Liver (tissue), 8 donors: ENCODE measurements at regions not wholly inside any gene's neighbourhood (a gene's known extent, or its start where the extent isn't known, plus 50 kb on each side); places are given as distances from the start of the nearest gene placed in this dataset.

Source experiments
- DNase-seq: peaks from one replicate; pipeline ENCODE4 v3.0.0-alpha.2; 2017; ENCODE audit warnings: low spot score
- H3K27ac ChIP-seq, 2 donors: one replicate each; pipeline ENCODE4 v1.7.0; 2013; ENCODE audit warnings: inconsistent platforms in 2 of 2, low read length in 2 of 2, control low read depth in 1 of 2, low read depth in 1 of 2, mild to moderate bottlenecking in 1 of 2
- H3K27me3 ChIP-seq, 4 donors: one replicate each; pipeline versions ENCODE4 v1.6.1 to v1.7.0; 2013; ENCODE audit warnings: low read length in 3 of 4, inconsistent platforms in 1 of 4, mild to moderate bottlenecking in 1 of 4, moderate library complexity in 1 of 4; ENCODE audit not compliant: control insufficient read depth in 4 of 4, insufficient read depth in 4 of 4
- H3K36me3 ChIP-seq, 4 donors: one replicate each; pipeline versions ENCODE4 v1.6.1 to v1.7.0; 2013; ENCODE audit warnings: low read length in 3 of 4, mild to moderate bottlenecking in 3 of 4, low read depth in 1 of 4, moderate library complexity in 1 of 4; ENCODE audit not compliant: control insufficient read depth in 4 of 4, insufficient read depth in 3 of 4
- H3K4me1 ChIP-seq, 4 donors: one replicate each; pipeline versions ENCODE4 v1.6.1 to v1.7.0; 2013; ENCODE audit warnings: low read length in 3 of 4, mild to moderate bottlenecking in 3 of 4, moderate library complexity in 1 of 4; ENCODE audit not compliant: control insufficient read depth in 4 of 4, insufficient read depth in 4 of 4
- H3K4me3 ChIP-seq, 3 donors: one replicate each; pipeline versions ENCODE4 v1.6.1 to v1.7.0; 2013; ENCODE audit warnings: low read length in 3 of 3, control low read depth in 1 of 3, low read depth in 1 of 3, mild to moderate bottlenecking in 1 of 3
- H3K9ac ChIP-seq, 2 donors: one replicate each; pipeline ENCODE4 v1.7.0; 2013; ENCODE audit warnings: low read length in 2 of 2, mild to moderate bottlenecking in 2 of 2, moderate library complexity in 2 of 2, control low read depth in 1 of 2, low read depth in 1 of 2
- H3K9me3 ChIP-seq, 4 donors: one replicate each; pipeline versions ENCODE4 v1.6.1 to v1.7.0; 2013; ENCODE audit warnings: low read length in 3 of 4; ENCODE audit not compliant: control insufficient read depth in 4 of 4
- EGR1 ChIP-seq, 2 donors: IDR thresholded peaks; 2 replicates each; pipeline ENCODE4 v1.6.1; 2016 to 2018; ENCODE audit warnings: antibody characterized with exemption in 2 of 2, low read depth in 2 of 2
- GABPA ChIP-seq, 2 donors: IDR thresholded peaks in 1 of 2; conservative IDR thresholded peaks in 1 of 2; 2 replicates each; pipeline ENCODE4 v1.6.1; 2016; ENCODE audit warnings: antibody characterized with exemption in 2 of 2, mild to moderate bottlenecking in 1 of 2, moderate library complexity in 1 of 2
- HNF4A ChIP-seq, 2 donors: conservative IDR thresholded peaks; 2 replicates each; pipeline ENCODE4 v1.6.1; 2016; ENCODE audit warnings: antibody characterized with exemption in 2 of 2, mild to moderate bottlenecking in 2 of 2
- HNF4G ChIP-seq: IDR thresholded peaks from 2 replicates; pipeline ENCODE4 v1.6.1; 2016; ENCODE audit warnings: antibody characterized with exemption
- JUND ChIP-seq, 2 donors: IDR thresholded peaks; 2 replicates each; pipeline ENCODE4 v1.6.1; 2016; ENCODE audit warnings: antibody characterized with exemption in 2 of 2
- REST ChIP-seq: IDR thresholded peaks from 2 replicates; pipeline ENCODE4 v1.6.1; 2016; ENCODE audit warnings: antibody characterized with exemption, mild to moderate bottlenecking
- RXRA ChIP-seq, 2 donors: IDR thresholded peaks; 2 replicates each; pipeline ENCODE4 v1.6.1; 2017 to 2018; ENCODE audit warnings: antibody characterized with exemption in 2 of 2, mild to moderate bottlenecking in 1 of 2
- SP1 ChIP-seq: IDR thresholded peaks from 2 replicates; pipeline ENCODE4 v1.6.1; 2018; ENCODE audit warnings: antibody characterized with exemption, mild to moderate bottlenecking
- TAF1 ChIP-seq: conservative IDR thresholded peaks from 2 replicates; pipeline ENCODE4 v1.6.1; 2016; ENCODE audit warnings: antibody characterized with exemption, mild to moderate bottlenecking
- YY1 ChIP-seq: IDR thresholded peaks from 2 replicates; pipeline ENCODE4 v1.6.1; 2016; ENCODE audit warnings: antibody characterized with exemption, mild to moderate bottlenecking
- WGBS: extraction: QIAGEN DNeasy Blood & Tissue Kit; methylation state at CpG from one replicate; pipeline ENCODE4 v1.1.7; 2013; 5-methylcytosine and 5-hydroxymethylcytosine counted together
- TF ChIP-seq, protein P1 (sequence below): IDR thresholded peaks from 2 replicates; pipeline ENCODE4 v1.6.1; 2016; ENCODE audit warnings: antibody characterized with exemption
- TF ChIP-seq, protein P2 (sequence below): fragments of 150-350 bp; IDR thresholded peaks from 2 replicates; pipeline ENCODE4 v1.5.1; 2017; ENCODE audit warnings: improper control_type of control experiment, low read depth, low read length; ENCODE audit not compliant: missing input control
- TF ChIP-seq, protein P3 (sequence below): IDR thresholded peaks from 2 replicates; pipeline ENCODE4 v1.6.1; 2016; ENCODE audit warnings: antibody characterized with exemption
- donor health status: healthy.
- donor health status: healthy.
- donor health status: healthy.
- donor health status: healthy.
- donor health status: healthy.

DNA sequence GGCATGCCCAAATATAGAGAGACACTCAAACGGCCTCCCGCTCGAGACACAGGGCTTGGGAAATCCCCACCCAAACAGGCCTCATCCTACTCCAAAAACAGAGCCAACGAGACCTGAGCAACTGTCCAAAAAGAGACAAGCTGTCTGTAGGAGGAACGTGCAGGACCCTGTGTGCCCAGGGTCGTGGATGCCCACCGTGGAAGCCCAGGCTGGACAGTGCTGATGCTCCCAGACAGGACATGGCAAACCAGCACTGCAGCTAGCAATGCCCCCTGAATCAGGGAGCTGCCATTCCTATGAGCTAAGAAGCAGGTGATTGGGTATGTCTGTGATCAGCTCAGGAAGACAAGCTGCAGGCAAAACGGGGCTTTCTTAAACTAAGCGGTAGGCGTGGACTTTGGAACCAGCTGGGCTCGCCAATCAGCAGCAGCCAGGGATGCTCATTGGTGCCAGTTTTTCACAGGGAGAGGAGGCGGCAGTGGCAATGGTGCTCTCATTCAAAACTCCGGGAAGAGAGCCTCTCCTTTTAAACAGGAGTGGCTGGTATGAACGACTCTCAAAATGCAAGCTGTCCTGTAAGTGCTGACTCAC is 113.1 kb upstream of the IRX2 start:
- WGBS = 64% methylated on average over 14 of the region's 14 CpGs

DNA sequence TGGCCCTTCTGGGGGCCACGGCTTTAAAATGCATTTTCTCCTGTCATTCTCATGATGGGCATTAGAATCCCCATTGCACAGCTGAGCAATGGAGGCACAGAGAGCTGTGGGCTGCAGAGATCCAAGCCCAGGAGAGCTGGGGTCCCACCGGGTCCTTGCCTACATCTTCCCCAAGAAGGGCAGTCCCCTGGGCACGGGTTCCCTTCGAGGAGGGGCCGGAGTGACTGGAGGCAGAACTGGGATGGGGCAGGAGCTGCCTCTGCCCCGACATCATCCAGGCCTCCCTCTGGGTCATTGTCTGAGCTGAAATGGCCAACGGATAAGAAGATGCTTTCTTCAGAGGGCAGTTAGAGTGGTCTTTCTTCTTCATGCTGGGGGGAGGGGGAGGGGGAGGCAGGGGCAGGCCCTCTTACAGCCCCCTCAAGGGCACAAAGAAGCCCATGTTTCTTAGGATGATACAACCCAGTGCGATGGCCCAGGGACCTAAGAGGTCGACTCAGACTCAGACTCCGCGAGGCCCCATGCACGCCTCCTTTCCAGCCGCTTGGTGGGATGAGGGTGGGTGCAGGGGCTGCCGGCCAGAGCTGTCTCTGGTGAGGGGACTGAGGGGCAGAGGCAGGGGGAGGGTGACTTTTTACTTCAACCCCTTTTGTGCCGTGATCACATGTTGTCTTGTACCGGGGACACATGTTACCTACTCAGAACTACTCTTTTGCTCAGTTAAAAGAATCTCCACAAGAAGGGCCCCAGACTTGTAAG is 112.4 kb upstream of the IRX2 start:
- no peak for TF ChIP-seq SP1
- TF ChIP-seq, protein P1, sequence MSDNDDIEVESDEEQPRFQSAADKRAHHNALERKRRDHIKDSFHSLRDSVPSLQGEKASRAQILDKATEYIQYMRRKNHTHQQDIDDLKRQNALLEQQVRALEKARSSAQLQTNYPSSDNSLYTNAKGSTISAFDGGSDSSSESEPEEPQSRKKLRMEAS = no peak
- TF ChIP-seq YY1 = no peak
- TF ChIP-seq JUND (IDR thresholded peaks at IDR 0.05) = no peak
- DNase-seq = no peak
- 76% methylated on average over 16 of the region's 16 CpGs for WGBS

More for the DNA sequence above, 113.1 kb upstream of the IRX2 start:
- Histone ChIP-seq H3K4me1 (no peaks in the 10 kb centered on the region), H3K4me3 (no peak overlapping the region), H3K9ac (no peak overlapping the region), H3K9me3 (peaks cover 0 to 3% (median 1%) of the 10 kb centered on the region in 4 donors), H3K36me3 (no peaks in the 10 kb centered on the region), H3K27me3 (no peaks in the 10 kb centered on the region), H3K27ac (no peak overlapping the region)
- no peak for TF ChIP-seq TAF1
- no peak for TF ChIP-seq RXRA (IDR thresholded peaks at IDR 0.05)
- no peak for TF ChIP-seq HNF4A (conservative IDR thresholded peaks at IDR 0.05)
- TF ChIP-seq, protein P2, sequence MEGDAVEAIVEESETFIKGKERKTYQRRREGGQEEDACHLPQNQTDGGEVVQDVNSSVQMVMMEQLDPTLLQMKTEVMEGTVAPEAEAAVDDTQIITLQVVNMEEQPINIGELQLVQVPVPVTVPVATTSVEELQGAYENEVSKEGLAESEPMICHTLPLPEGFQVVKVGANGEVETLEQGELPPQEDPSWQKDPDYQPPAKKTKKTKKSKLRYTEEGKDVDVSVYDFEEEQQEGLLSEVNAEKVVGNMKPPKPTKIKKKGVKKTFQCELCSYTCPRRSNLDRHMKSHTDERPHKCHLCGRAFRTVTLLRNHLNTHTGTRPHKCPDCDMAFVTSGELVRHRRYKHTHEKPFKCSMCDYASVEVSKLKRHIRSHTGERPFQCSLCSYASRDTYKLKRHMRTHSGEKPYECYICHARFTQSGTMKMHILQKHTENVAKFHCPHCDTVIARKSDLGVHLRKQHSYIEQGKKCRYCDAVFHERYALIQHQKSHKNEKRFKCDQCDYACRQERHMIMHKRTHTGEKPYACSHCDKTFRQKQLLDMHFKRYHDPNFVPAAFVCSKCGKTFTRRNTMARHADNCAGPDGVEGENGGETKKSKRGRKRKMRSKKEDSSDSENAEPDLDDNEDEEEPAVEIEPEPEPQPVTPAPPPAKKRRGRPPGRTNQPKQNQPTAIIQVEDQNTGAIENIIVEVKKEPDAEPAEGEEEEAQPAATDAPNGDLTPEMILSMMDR = no peak
- no peak for DNase-seq

GRCh38 chr5:2863133-2863532 is 111.7 kb upstream of the IRX2 start:
- H3K9me3 ChIP-seq = peaks cover 0 to 3% (median 1%) of the 10 kb centered on the region in 4 donors

More for the DNA sequence above, 112.4 kb upstream of the IRX2 start:
- Histone ChIP-seq H3K4me3 (no peak overlapping the region), H3K36me3 (no peaks in the 10 kb centered on the region), H3K27ac (no peak overlapping the region), H3K9me3 (peaks cover 0 to 3% (median 1%) of the 10 kb centered on the region in 4 donors), H3K9ac (no peak overlapping the region), H3K27me3 (peaks cover 0 to 2% (median 0%) of the 10 kb centered on the region in 4 donors), H3K4me1 (no peaks in the 10 kb centered on the region)

More at GRCh38 chr5:2863133-2863532, 111.7 kb upstream of the IRX2 start:
- H3K27ac ChIP-seq = no peak overlapping the region
- H3K4me1 ChIP-seq = no peaks in the 10 kb centered on the region
- no peak for DNase-seq
- H3K36me3 ChIP-seq = no peaks in the 10 kb centered on the region
- no peak overlapping the region for H3K9ac ChIP-seq
- peaks cover 0 to 2% (median 0%) of the 10 kb centered on the region in 4 donors for H3K27me3 ChIP-seq
- no peak overlapping the region for H3K4me3 ChIP-seq
- TF ChIP-seq RXRA (IDR thresholded peaks at IDR 0.05) (no peak), EGR1 (IDR thresholded peaks at IDR 0.05; ENCODE audit: low read depth in 2 of 2) (no peak), YY1 (no peak), REST (no peak), GABPA (IDR thresholded peaks at IDR 0.05 in 1 of 2, conservative IDR thresholded peaks at IDR 0.05 in 1 of 2) (no peak), HNF4A (conservative IDR thresholded peaks at IDR 0.05) (no peak), TAF1 (no peak), HNF4G (no peak), JUND (IDR thresholded peaks at IDR 0.05) (no peak)
- TF ChIP-seq, protein P3, sequence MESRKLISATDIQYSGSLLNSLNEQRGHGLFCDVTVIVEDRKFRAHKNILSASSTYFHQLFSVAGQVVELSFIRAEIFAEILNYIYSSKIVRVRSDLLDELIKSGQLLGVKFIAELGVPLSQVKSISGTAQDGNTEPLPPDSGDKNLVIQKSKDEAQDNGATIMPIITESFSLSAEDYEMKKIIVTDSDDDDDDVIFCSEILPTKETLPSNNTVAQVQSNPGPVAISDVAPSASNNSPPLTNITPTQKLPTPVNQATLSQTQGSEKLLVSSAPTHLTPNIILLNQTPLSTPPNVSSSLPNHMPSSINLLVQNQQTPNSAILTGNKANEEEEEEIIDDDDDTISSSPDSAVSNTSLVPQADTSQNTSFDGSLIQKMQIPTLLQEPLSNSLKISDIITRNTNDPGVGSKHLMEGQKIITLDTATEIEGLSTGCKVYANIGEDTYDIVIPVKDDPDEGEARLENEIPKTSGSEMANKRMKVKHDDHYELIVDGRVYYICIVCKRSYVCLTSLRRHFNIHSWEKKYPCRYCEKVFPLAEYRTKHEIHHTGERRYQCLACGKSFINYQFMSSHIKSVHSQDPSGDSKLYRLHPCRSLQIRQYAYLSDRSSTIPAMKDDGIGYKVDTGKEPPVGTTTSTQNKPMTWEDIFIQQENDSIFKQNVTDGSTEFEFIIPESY = no peak
- TF ChIP-seq, protein P2 = no peak
- TF ChIP-seq, protein P1 = no peak
